Stimulated activated CD4-positive, alpha-beta T cell treated with anti-CD3 and anti-CD28 coated beads, Interleukin-2, amount 100 ng/mL, for 24 hours (primary cell): ENCODE measurements at regions not wholly inside any gene's neighbourhood (a gene's known extent, or its start where the extent isn't known, plus 50 kb on each side); places are given as distances from the start of the nearest gene placed in this dataset.

Experiments used
- DNase-seq, 2 donors: peaks; one replicate each; pipeline ENCODE4 v3.0.0-alpha.2; 2020

DNA sequence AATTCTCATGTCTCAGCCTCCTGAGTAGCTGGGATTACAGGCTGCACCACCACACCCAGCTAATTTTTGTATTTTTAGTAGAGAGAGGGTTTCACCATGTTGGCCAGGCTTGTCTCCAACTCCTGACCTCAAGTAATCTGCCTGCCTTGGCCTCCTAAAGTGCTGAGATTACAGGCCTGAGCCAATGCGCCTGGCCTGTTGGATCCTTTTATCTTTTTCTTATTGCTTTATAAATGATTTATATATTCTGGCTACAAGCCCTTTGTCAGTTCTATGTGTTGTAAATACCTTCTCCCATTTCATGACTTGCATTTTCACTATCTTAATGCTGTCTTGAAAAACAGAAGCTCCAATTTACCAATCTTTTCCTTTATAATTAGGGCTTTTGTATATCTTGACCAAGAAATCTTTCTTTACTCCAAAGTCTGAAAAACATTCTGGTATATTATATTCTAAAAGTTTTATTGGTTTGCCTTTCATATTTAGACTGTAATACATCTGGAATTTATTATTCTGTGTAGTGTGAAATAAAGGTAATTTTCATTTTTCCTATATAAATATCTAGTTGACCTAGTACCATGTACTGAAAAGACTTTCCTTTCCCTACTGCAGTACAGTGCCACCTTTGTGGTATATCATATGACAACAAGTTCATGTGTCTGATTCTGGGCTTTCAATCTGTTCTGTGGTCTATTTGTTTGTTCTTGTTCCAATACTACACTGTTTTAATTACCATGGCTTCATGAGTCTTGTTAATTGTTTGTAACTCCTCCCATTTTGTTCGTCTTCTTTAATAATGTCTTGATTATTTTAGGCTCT lies 52.9 kb upstream of the RNU6-1 start:
- DNase-seq, result no peak

GRCh38 chr15:67895237-67895636 lies 55.4 kb upstream of the RNU6-1 start:
- no peak for DNase-seq

GRCh38 chr15:67897646-67898339 lies 57.9 kb upstream of the RNU6-1 start:
- DNase-seq, result no peak

GRCh38 chr15:67899596-67900283 lies 59.9 kb upstream of the RNU6-1 start:
- no peak for DNase-seq

- no peak for DNase-seq
Observed at GRCh38 chr15:67900621-67901147, 60.8 kb upstream of the RNU6-1 start.

DNA sequence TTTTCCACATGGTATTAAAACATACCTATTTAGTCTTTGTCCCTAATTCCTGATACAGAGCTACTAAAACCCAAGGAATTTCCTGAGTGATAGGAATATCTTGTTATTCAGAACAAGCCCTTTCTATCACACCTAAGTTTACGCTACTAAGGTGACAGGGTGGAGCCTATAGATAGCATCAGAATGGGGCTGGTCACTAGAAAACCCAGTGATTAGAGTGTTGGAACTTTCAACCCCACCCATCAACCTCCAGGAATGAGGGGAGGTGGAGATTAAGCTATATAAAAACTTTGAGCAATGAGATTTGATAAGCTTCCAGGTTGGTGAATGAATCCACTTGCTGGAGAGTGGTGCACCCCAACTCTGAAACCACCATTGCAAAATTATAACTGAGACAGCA lies 62.1 kb upstream of the RNU6-1 start:
- DNase-seq, result no peak

DNA sequence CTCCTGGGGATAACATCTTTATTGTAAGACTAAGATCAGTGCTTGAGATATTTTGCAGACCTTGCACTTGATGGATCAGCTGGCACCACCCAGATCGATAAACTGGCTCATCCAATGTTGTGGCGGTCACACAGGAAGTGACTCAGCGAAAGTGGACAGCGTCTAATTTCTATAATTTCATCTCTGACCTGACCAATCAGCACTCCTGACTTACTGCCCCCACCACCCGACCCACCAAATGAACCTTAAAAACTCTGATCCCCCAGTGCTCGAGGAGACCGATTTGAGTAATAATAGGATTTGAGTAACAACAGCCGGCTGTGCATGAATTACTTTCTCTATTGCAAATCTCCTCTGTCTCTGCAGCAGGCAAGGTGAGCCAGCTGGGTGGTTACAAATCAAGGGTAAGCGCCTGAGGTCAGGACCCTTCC lies 62.7 kb upstream of the RNU6-1 start:
- no peak for DNase-seq

- DNase-seq, result no peak
Observed at GRCh38 chr15:67903708-67904107, 63.9 kb upstream of the RNU6-1 start.

DNA sequence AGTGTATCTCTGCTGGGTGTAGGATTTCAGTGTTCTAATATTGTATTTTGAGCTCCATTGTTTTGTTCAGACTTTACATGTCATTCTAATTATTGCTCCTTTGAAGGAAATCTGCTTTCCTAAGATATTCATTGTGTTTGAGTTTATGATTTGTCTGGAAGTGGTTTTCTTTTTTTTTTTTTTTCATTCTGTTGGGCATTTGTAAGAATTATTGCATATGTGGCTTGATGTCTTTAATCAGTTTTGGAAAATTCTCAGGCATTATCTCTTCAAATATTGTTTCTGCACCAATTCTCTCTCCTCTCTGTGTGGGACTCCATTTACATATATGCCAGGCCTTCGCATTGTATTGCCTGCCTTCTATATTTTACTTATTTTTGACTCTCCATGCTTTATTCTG lies 65.8 kb upstream of the RNU6-1 start:
- DNase-seq, result no peak

DNA sequence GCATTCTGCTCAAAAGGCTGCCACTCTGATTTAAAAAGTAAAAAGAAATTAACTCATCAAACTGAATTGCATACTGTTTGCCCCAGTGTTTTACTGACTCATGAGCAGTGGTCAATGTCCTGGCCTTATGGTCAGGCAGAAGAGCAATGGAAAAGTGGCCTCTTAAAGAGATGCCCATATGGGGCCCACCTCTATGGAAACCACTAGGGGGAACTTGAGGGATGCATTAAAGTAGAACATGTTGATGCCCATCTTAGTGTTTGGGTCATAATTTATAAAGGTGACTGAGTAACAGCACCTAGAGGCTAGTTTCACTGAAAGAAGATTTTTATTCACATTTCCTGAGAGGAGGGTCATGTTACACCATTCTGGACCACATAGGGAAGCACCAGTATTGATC lies 66.5 kb upstream of the RNU6-1 start:
- DNase-seq, result no peak

DNA sequence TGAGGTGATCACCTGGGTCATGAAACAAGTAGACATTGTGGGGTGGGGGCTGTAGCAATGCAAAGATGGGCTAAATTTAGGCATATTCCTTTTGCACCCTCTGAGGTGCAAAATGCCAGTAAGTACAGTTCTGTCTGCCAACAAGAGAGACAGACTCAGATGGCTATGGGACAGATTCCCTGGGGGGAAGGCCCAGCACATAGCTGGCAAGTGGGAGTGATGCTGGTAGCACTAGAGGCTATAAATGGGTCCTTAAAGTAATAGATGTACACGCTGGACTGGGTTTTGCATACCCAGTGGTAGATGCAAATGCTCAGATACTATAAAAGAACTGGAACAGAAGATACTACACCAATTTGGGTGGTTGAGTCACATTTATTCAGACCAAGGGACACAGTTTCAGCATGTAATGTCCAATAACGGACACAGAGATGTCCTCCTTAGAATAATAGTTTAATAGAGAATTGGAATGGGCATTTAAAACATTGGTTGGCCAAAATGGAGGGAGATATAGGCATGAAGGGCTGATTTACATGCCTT lies 67.4 kb upstream of the RNU6-1 start:
- no peak for DNase-seq

GRCh38 chr15:67908756-67909155 lies 68.9 kb upstream of the RNU6-1 start:
- DNase-seq, result no peak

DNA sequence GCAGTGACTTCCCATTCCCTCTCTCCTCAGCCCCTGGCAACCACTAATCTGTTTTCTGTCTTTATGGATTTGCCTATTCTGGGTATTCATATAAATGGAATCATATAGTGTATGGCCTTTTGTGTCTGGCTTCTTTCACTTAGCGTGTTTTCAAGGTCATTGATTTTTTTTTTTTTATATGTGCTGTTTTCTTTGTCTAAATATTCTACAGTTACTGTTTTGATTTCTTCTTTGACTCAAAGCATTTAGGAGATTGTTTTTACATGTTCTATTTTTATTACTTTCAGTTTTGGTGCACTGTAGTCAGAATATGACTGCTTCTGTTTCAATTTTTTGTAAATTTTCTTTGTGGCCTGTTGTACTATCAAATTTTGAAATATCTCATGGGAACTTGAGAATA lies 71.9 kb upstream of the RNU6-1 start:
- DNase-seq, result no peak

DNA sequence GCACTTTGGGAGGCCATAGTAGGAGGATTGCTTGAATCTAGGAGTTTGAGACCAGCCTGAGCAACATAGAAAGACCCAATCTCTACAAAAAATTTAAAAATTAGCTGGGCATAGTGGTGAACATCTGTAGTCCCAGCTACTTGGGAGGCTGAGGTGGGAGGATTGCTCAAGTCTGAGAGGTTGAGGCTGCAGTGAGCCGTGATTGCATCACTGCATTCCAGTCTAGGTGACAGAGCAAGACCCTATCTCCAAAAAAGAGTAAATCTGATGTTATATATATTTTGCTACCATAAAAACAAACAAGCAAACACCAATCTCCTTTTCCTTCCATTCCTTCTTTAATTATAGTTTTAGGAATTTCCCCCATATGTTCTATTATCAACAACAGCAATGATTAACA lies 74.2 kb upstream of the RNU6-1 start:
- DNase-seq, result no peak

DNA sequence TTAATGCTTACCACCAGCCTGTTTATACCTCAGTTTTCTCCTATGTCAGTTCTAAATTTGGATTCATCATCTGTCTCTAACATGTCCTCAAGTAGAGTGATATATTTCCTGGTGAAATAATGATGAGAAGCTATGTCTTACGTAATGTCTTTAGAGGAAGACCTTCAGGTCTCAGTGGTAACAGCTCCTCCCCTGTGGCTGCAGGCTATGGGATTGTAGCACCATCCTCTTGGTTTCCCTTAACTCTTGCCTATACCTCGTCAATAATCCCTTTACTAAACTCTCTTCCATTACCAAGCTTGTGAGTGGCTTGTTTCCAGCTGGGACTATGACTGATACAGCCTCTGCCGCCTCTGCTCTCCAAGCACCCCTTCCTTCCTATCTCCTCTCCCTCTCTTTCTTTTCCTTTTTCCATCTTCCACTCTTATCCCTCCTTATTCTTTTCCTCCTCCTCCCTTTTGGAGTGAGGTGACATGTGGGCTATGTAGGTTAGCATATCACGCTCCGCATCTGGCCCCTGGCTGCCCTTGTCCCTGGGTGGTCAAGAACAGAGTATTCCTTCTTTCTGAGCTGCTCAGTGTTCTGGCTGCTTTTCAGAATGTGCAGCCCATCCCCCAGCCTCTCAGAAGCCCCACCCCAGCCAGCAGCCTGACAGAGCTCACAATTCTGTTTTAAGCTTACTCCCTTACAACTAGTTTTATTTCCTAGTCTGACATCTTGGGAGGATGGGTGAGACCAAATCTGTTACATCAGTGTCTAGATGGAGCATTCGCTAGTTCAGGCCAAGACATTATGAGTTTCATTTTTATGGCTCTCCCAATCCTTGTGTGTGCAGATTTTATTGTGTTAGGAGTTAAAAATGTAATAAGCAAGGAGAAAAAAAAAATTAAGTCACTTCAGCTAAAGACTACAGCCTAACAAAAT lies 75.0 kb upstream of the RNU6-1 start:
- DNase-seq, result no peak

- no peak for DNase-seq
Observed at GRCh38 chr15:67915461-67916374, 75.9 kb upstream of the RNU6-1 start.

DNA sequence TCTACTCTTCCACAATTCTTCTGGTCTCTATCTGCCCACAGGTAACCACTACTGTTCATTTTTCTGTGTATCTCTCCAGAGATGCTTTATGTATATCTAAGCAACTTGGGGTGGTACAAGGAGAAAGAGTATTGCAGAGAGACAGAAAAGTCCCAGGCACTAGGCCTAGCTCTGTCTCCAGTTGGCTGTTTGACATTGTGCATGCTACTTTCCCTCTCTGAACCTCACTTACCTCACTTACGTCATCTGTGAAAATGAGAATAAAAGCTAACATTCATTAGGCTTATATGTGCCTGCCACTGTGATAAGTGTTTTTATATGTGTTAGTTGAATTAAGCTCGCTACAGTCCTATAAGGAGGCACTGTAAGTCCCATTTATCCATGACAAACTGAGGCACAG lies 76.7 kb upstream of the RNU6-1 start:
- no peak for DNase-seq

- DNase-seq, result no peak
Observed at GRCh38 chr15:67917037-67917436, 77.2 kb upstream of the RNU6-1 start.

DNA sequence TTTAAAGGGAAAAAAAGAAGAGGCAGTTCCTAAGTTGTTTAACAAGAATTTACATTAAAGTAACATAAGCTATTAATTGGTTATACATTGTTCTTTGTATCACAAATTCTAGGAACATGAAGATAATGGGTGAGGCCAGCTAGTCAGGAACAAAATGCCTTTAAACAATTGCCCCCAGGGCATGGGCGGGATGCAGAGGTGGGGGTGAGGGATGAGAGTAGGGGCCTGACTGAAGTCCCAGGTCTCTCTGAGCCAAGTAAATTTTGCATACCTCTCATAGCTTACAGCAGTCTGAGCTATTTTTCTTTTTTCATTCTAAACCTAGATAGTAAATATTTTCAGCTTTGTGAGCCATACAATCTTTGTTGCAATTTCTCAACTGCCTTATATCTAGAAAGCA lies 77.8 kb upstream of the RNU6-1 start:
- DNase-seq, result no peak

- no peak for DNase-seq
Observed at GRCh38 chr15:67918205-67918861, 78.5 kb upstream of the RNU6-1 start.
